Activated naive CD8-positive, alpha-beta T cell treated with anti-CD3 and anti-CD28 coated beads, Interleukin-2, amount 10 ng/mL, durations not matched to agents 7 days and 5 days (primary cell): ENCODE measurements at regions not wholly inside any gene's neighbourhood (a gene's known extent, or its start where the extent isn't known, plus 50 kb on each side); places are given as distances from the start of the nearest gene placed in this dataset.

ENCODE experiments used
- ATAC-seq: fragments of 150-1000 bp; cut with Tn5 transposase; one replicate; pipeline ENCODE4 v1.10.0; 2021; ENCODE audit warnings: low read depth, moderate library complexity
- POLR2A ChIA-PET: fragments of 350-600 bp; sonication (Branson Sonifier 250); formaldehyde crosslinking; loops from one replicate; lab custom pipeline; 2021; ENCODE audit warnings: antibody characterized with exemption; lab: Charles Lee
- DNase-seq: peaks from one replicate; pipeline ENCODE4 v3.0.0; 2021
- H3K27ac Mint-ChIP-seq: one replicate; pipeline ENCODE4 v1.8.0; 2022; ENCODE audit warnings: mild to moderate bottlenecking, mixed read lengths
- H3K27me3 Mint-ChIP-seq: one replicate; pipeline ENCODE4 v1.8.0; 2022; ENCODE audit warnings: mild to moderate bottlenecking, moderate library complexity, mixed read lengths
- H3K36me3 Mint-ChIP-seq: one replicate; pipeline ENCODE4 v1.8.0; 2021; ENCODE audit warnings: mild to moderate bottlenecking, mixed read lengths
- H3K4me1 Mint-ChIP-seq: one replicate; pipeline ENCODE4 v1.8.0; 2021; ENCODE audit warnings: mixed read lengths
- H3K4me3 Mint-ChIP-seq: one replicate; pipeline ENCODE4 v1.8.0; 2022; ENCODE audit warnings: mild to moderate bottlenecking, moderate library complexity, mixed read lengths
- H3K9me3 Mint-ChIP-seq: one replicate; pipeline ENCODE4 v1.8.0; 2021; ENCODE audit warnings: mixed read lengths

DNA sequence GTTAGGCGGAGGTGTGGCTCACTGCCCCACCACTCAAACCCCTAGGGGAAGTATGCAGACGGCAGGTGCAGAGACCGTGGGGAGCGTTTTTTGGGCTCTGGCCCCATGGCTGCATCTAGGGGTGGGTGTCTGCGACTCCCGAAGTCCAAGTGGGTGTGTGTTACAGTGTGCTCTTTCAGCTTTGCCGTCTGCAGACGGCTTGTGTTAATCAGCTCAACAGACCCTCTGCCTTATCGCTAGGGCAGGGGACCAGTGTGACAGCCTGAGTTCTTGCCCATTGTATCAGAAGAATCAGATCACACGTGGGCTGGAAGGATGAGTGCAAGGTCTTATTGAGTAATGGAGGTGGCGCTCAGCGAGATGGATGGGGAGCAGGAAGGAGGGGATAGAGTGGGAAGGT, 162.8 kb downstream of the ENC1 start:
- DNase-seq (no peak), ATAC-seq (no peak)
- no peak overlapping the region for H3K4me3 Mint-ChIP-seq
- peaks cover 7% of the 10 kb centered on the region for H3K27me3 Mint-ChIP-seq
- H3K4me1 Mint-ChIP-seq: no peaks in the 10 kb centered on the region
- no peaks in the 10 kb centered on the region for H3K9me3 Mint-ChIP-seq
- H3K36me3 Mint-ChIP-seq: no peaks in the 10 kb centered on the region
- H3K27ac Mint-ChIP-seq: no peak overlapping the region
- POLR2A ChIA-PET: no interaction called here

DNA sequence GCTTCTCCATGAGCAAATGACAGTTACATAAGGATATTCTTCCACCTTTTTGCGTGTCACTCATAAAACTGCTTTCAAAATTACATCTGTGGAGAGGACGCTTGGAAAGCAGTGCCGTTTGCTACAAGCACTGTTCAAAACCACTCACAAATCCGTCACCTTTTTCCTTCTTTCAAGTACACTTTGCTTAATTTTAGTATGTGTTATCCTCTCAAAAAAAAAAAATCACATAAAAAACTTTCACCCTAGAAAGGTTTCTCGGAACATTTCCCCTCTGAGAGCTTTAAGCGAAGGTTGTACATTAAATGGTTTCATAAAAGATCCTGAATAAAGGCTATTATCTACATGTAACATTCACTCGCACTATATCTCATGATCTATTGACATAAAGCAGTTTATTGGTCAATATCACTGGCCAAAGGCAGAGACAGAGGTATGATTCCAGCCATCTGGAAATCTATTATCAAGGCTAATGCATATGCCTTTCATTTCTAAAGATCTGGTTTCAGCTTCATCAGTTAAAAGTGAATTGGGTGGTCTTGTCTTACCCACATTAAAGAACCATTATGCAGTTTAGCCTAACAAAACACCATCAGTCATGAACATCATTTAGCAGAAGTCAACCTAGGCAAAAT, 163.6 kb downstream of the ENC1 start:
- Mint-ChIP-seq H3K27me3 (peaks cover 7% of the 10 kb centered on the region), H3K4me1 (no peaks in the 10 kb centered on the region), H3K27ac (no peak overlapping the region), H3K9me3 (no peaks in the 10 kb centered on the region), H3K36me3 (no peaks in the 10 kb centered on the region), H3K4me3 (no peak overlapping the region)
- POLR2A ChIA-PET: no interaction called here
- DNase-seq: no peak
- no peak for ATAC-seq

DNA sequence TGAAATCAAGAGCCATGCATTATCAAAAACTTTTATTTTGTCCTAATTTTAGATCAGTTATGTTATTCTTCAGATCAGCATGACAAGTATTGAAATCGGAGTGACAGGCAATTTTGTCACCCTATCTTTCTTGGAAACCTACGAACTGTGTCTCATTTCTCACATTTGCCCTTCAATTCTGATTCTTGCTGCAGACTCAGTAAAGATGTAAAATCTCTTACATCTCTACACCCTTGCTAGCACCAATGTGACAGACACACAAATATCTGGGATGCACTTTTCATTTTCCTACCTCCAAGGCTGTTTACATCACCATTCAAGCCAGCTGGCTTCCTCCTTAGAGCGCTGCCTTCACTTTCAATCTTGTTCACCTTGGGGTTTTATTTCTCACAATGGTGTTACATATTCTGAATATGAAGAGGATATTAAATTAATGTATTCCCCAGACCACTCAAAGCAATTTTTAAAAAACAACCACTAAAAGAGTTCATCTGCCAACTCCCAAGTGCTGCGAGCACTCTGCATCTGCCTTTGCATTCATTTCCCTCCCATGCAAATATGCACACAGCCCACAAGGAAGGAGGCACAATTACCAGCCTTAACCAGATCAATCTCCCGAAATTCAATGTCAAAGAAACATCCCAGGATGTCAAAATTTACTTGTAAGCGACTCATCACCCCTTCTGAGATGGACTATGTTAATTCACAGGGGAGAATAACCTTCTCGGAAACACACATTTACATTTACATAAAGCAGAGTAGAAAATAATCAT, 164.3 kb downstream of the ENC1 start:
- Mint-ChIP-seq H3K27ac (no peak overlapping the region), H3K36me3 (no peaks in the 10 kb centered on the region), H3K4me1 (no peaks in the 10 kb centered on the region), H3K4me3 (no peak overlapping the region), H3K9me3 (no peaks in the 10 kb centered on the region), H3K27me3 (peaks cover 7% of the 10 kb centered on the region)
- POLR2A ChIA-PET: no interaction called here
- DNase-seq (no peak), ATAC-seq (no peak)

DNA sequence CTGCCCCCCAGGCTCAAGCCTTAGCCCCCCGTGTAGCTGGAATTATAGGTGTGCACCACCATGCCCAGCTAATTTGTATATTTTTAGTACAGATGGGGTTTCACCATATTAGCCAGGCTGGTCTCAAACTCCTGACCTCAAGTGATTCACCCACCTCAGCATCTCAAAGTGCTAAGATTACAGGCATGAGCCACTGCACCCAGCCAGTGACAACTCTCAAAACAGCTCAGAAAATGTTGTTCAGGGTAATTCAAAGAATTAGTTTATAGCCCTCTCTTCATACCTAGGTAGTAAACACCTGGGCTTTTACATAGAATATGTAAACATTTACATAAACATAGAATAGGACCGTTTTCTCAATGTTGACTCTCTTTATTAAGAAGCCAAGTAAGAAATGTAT, 168.7 kb downstream of the ENC1 start:
- Mint-ChIP-seq H3K36me3 (no peaks in the 10 kb centered on the region), H3K4me1 (no peaks in the 10 kb centered on the region), H3K27me3 (peaks cover 6% of the 10 kb centered on the region), H3K27ac (no peak overlapping the region), H3K4me3 (no peak overlapping the region), H3K9me3 (no peaks in the 10 kb centered on the region)
- POLR2A ChIA-PET: no interaction called here
- DNase-seq: no peak
- ATAC-seq: no peak

DNA sequence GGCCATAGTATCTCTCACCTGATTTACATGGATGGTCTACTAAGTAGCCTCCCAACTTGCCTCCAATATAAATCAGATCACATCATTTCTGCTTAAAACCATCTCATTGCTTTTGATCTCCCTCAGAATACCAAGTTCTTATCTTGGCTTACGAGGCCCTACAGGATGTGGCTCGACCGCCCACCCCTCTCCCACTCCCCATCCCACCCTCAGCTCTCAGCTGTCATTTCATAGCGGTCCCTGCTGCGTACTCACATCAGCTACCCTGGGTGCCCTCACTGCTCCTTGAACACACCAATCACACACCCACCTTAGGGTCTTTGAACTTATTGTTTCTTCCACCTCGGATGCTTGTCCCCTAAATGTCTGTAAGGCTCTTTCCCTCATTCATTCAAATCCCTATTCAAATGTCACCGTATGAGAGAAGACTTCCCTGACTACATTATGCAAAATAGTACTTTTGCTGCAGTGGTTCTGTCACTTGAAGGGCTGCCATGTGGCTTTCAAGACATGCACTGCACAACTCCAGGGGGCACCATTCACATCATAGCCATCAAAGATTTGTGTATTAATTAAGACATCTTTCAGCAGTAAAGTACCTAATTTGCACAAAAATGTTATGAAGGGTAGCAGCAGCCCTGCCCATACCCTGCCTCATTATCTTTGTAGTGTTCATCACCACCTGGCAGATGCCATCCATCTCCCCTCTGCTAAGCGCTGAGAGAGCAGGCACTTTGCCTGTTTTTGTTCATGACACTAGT, 171.1 kb downstream of the ENC1 start:
- H3K27me3 Mint-ChIP-seq: peaks cover 3% of the 10 kb centered on the region
- H3K9me3 Mint-ChIP-seq: no peaks in the 10 kb centered on the region
- H3K36me3 Mint-ChIP-seq: no peaks in the 10 kb centered on the region
- no peak overlapping the region for H3K27ac Mint-ChIP-seq
- DNase-seq: no peak
- H3K4me3 Mint-ChIP-seq: no peak overlapping the region
- POLR2A ChIA-PET: no interaction called here
- no peak for ATAC-seq
- no peaks in the 10 kb centered on the region for H3K4me1 Mint-ChIP-seq

DNA sequence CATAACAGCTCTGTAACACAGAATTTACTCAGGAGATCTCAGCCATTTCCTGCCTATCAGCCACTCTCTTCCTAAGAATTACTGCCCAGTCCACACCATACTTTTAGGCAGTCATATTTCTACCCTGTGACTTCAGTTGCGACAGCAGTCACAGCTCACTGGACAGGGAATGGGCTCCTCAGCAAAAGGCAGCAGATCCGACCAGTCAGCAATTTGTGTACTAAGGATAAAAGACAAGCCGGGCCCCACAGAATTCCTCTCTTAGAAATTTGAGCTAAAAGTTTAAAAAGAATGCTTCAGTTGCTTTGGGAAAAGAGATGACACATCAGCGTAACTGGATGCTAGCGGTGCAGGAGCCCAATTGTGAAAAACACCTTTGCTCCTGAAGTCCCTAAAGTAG, 172.1 kb downstream of the ENC1 start:
- DNase-seq (no peak), ATAC-seq (no peak)
- Mint-ChIP-seq H3K36me3 (no peaks in the 10 kb centered on the region), H3K27me3 (peaks cover 3% of the 10 kb centered on the region), H3K27ac (no peak overlapping the region), H3K4me1 (no peaks in the 10 kb centered on the region), H3K4me3 (no peak overlapping the region), H3K9me3 (no peaks in the 10 kb centered on the region)
- POLR2A ChIA-PET: no interaction called here

DNA sequence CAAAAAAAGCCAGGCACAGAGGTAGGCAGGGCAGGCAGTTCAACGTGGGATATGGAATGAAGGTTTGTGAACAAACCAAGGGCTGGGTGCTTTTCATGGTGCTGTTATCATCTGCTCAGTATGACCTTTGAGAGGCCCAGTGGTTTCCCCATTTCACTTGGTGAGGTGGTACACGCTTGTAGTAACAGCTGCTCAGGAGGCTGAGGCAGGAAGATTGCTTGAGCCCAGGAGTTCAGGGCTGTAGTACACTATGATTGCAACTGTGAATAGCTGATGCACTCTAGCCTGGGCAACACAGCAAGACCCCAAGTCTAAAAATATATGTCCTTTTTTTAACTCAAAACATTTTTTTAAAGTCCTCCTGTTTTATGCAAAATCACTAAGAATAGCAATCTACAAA, 174.8 kb downstream of the ENC1 start:
- ATAC-seq: no peak
- Mint-ChIP-seq H3K36me3 (no peaks in the 10 kb centered on the region), H3K27me3 (peaks cover 7% of the 10 kb centered on the region), H3K27ac (no peak overlapping the region), H3K4me3 (no peak overlapping the region), H3K9me3 (no peaks in the 10 kb centered on the region), H3K4me1 (no peaks in the 10 kb centered on the region)
- no peak for DNase-seq
- POLR2A ChIA-PET: no interaction called here

DNA sequence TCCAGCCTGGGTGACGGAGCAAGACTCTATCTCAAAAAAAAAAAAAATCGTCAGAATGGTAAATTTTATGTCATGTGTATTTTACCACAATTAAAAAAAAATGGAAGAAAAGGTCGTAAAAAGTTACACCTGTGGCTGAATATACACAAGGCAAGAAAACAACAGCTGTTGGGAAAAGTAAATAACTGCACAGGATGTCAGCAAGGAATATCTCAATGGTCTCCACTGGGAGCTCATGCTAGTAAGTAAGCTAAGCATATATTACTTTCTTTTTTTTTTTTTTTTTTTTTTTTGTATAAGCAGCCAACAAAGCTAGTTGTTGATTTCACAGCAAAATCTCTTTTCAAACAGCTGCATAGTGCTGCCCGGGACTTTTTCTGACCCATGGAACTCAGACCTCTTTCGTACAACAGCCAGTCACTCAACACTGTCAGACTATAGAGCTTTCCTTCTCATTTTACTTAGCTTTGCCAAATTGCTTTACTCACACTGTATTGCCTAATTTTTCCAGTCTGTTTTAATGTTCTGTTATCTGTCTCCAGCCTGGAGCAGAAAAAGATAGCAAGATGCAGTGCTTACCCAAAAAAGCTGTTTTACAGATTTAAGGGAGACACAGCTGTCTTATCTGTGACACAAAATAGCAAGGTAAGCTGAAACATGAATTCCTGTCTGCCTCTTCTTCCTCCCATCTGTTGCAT, 175.9 kb downstream of the ENC1 start:
- Mint-ChIP-seq H3K27me3 (peaks cover 4% of the 10 kb centered on the region), H3K4me3 (no peak overlapping the region), H3K36me3 (no peaks in the 10 kb centered on the region), H3K27ac (no peak overlapping the region), H3K4me1 (no peaks in the 10 kb centered on the region), H3K9me3 (no peaks in the 10 kb centered on the region)
- no peak for ATAC-seq
- POLR2A ChIA-PET: no interaction called here
- DNase-seq: no peak

DNA sequence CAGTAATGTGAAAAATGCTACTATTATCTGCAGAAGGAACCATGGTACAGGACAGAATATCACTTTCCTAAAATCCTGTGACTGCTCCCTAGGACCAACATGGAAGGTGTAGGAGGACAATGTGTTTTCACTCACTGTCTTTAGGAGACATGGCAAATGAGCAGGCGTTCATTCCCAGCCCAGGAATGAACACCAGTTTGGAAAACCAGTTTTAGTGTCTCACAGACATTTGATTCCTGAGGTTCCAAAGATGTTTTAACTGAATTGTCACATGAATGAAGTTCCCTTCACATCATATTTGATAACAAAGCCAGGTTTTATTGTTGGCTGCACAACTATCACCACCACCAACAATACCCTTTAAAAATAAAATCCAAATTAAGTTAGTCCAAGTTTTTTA, 178.2 kb downstream of the ENC1 start:
- H3K36me3 Mint-ChIP-seq: no peaks in the 10 kb centered on the region
- no peak overlapping the region for H3K4me3 Mint-ChIP-seq
- H3K27me3 Mint-ChIP-seq: peaks cover 10% of the 10 kb centered on the region
- no peaks in the 10 kb centered on the region for H3K4me1 Mint-ChIP-seq
- POLR2A ChIA-PET: no interaction called here
- H3K27ac Mint-ChIP-seq: no peak overlapping the region
- H3K9me3 Mint-ChIP-seq: no peaks in the 10 kb centered on the region
- ATAC-seq (no peak), DNase-seq (no peak)

DNA sequence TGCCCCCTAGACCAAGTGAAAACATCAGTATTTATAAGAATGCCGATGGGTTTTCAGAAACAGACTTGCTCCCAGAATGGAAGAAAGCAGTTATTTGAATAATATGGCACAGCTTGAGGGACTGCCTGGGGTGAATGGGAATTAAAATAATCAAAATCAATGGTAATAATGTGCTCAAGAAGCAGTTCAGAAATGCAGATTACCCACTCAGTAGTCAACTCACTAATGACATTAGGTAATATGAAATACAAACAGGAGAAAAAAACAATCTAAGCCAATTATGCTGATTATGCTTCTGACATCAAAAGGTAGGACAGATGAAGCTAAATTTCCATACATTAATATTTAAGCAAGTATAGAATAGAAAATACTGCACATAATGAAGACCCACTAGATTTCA, 179.3 kb downstream of the ENC1 start:
- DNase-seq (no peak), ATAC-seq (no peak)
- Mint-ChIP-seq H3K27ac (no peak overlapping the region), H3K36me3 (no peaks in the 10 kb centered on the region), H3K4me1 (no peaks in the 10 kb centered on the region), H3K27me3 (peaks cover 12% of the 10 kb centered on the region), H3K9me3 (no peaks in the 10 kb centered on the region), H3K4me3 (no peak overlapping the region)
- POLR2A ChIA-PET: no interaction called here

DNA sequence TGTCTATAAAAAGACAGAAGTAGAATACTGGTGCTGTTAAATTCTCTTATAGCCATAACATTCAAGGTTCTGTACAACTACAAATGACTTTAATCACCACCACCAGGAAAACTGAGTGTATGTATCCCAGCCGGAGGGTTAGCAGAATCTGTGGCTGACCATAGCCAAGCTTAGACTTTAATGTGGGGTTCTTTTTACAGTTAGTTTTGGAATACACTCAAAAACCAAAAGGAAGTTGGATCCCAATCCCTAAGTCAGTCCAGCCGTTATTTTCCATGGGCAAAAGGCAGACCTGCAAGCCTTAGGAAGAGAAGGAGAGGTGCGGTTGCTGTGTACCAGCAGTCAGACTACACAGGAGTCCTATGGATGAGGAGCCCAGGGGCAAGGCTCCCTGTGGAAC, 179.8 kb downstream of the ENC1 start:
- ATAC-seq: no peak
- no peaks in the 10 kb centered on the region for H3K4me1 Mint-ChIP-seq
- POLR2A ChIA-PET: no interaction called here
- no peak overlapping the region for H3K4me3 Mint-ChIP-seq
- DNase-seq: no peak
- no peak overlapping the region for H3K27ac Mint-ChIP-seq
- H3K36me3 Mint-ChIP-seq: no peaks in the 10 kb centered on the region
- no peaks in the 10 kb centered on the region for H3K9me3 Mint-ChIP-seq
- peaks cover 12% of the 10 kb centered on the region for H3K27me3 Mint-ChIP-seq

DNA sequence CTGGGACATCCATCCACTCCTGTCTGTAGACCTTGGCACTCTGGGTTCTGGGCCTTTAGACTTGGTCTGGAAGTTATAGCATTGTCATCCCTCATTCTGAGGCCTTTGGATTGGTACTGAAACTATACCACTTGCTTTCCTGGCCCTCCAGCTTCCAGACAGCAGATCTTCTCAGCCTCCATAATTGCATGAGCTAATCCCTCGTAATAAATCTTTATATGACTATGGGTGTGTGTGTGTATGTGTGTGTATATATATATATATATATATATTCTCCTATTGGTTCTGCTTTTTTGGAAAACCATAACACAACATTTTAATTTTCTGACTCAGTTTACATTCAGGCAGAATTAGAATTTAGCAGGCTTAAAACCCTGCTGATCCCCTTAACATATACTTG, 180.5 kb downstream of the ENC1 start:
- H3K36me3 Mint-ChIP-seq: no peaks in the 10 kb centered on the region
- H3K27me3 Mint-ChIP-seq: peaks cover 12% of the 10 kb centered on the region
- H3K27ac Mint-ChIP-seq: no peak overlapping the region
- no peak overlapping the region for H3K4me3 Mint-ChIP-seq
- DNase-seq (no peak), ATAC-seq (no peak)
- no peaks in the 10 kb centered on the region for H3K4me1 Mint-ChIP-seq
- no peaks in the 10 kb centered on the region for H3K9me3 Mint-ChIP-seq
- POLR2A ChIA-PET: no interaction called here

DNA sequence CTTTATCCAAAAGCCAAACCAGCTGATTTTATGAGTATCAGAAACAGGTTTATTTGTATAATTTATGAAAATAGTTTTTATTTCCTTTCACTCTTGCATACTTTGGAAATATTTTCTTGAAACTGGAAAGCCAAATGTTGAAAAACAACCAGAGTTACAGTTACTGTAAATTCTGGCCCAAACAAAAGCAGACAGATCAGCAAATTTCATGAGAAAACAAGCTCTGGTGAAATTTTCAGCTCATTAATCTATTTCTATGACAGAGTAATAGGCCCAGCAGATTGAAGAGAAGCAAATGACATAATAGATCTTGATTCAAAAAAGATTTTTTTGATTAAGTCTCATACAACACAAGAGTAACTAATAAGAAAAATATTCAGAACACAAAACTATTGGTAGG, 182.7 kb downstream of the ENC1 start:
- no peaks in the 10 kb centered on the region for H3K4me1 Mint-ChIP-seq
- POLR2A ChIA-PET: no interaction called here
- no peak overlapping the region for H3K27ac Mint-ChIP-seq
- no peak for ATAC-seq
- no peaks in the 10 kb centered on the region for H3K9me3 Mint-ChIP-seq
- DNase-seq: no peak
- H3K27me3 Mint-ChIP-seq: peaks cover 18% of the 10 kb centered on the region
- H3K4me3 Mint-ChIP-seq: no peak overlapping the region
- no peaks in the 10 kb centered on the region for H3K36me3 Mint-ChIP-seq
